Heart left ventricle (tissue), 13 donors: ENCODE measurements at regions not wholly inside any gene's neighbourhood (a gene's known extent, or its start where the extent isn't known, plus 50 kb on each side); places are given as distances from the start of the nearest gene placed in this dataset.

ENCODE experiments used
- CTCF ChIP-seq, 12 donors: fragments of 200-600 bp; sonication (generic) in 4 of 12; IDR thresholded peaks; one replicate each; pipeline versions ENCODE4 v1.5.0 to v1.8.0; 2018 to 2022; ENCODE audit warnings: antibody characterized with exemption in 12 of 12, mild to moderate bottlenecking in 5 of 12
- POLR2A ChIP-seq, 2 donors: fragments of 450-650 bp; IDR thresholded peaks; one replicate each; pipeline ENCODE4 v1.6.1; 2017; ENCODE audit warnings: antibody characterized with exemption in 2 of 2, mild to moderate bottlenecking in 2 of 2, moderate library complexity in 2 of 2
- donor health status: ischemic (EF 13 %, LVEDD 7.1; RV severe dilation, severe dysfunction).
- donor health status: DM: no; HTN: yes; CAD: no.
- donor health status: DM: no; HTN: no; CAD: no.
- donor health status: ischemic (EF 25% LVEDD 6.9; RV normal size, moderate dysfunction).
- donor health status: ischemic (EF 25% LVEDD 5.7; RV mildly dilated, moderate dysfunction).
- donor health status: ischemic (EF 35%, LVEDD 5.7; RV mildly dilated, moderate dysfunction).
- donor health status: nonischemic (EF 11% LVEDD 7.7; RV severe dilation, severe dysfunction).
- donor health status: DM: yes; HTN: yes; CAD: no.
- donor health status: PGD.
- donor health status: ischemic (EF 29% LVEDD 5.4; RV normal size, mild dysfunction).
- donor health status: nonischemic (EF 23%, LVEDD 6.1; RV moderate dilation, normal function).

DNA sequence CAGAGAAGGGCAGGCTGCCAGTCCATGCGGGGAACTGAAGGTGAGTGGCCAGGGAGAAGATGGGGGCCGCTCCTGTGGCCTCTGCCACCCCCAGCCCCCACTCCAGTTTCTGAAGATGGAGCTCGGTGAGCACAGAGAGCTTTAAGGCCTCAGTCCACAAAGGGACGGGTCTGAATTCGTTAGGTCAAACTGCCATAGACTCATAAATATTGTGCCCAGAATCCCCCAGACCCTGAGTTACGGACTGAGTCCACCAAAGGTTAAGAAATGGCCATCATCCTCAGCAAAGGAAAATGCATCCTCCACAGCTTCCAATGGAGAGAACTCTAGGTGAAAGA lies 344.2 kb downstream of the BUD13 start:
- TF ChIP-seq CTCF (IDR thresholded peaks at IDR 0.05) (no peak), POLR2A (IDR thresholded peaks at IDR 0.05) (no peak)
